GM18502 (cell line): ENCODE measurements at regions not wholly inside any gene's neighbourhood (a gene's known extent, or its start where the extent isn't known, plus 50 kb on each side); places are given as distances from the start of the nearest gene placed in this dataset.
A peak's percentile ranks its signal among the peaks of the same experiment; 100 is the strongest.
"Not testable (repeated sequence)": the region's sequence is repeated elsewhere in the genome, so short reads cannot be mapped to it uniquely, and the experiment has no call there.

Experiments used
- ATAC-seq: cut with Tn5 transposase; IDR thresholded peaks from one replicate; pipeline ENCODE4 v1.9.1; 2021; ENCODE audit warnings: mild to moderate bottlenecking; ENCODE audit not compliant: unreplicated experiment, poor library complexity

DNA sequence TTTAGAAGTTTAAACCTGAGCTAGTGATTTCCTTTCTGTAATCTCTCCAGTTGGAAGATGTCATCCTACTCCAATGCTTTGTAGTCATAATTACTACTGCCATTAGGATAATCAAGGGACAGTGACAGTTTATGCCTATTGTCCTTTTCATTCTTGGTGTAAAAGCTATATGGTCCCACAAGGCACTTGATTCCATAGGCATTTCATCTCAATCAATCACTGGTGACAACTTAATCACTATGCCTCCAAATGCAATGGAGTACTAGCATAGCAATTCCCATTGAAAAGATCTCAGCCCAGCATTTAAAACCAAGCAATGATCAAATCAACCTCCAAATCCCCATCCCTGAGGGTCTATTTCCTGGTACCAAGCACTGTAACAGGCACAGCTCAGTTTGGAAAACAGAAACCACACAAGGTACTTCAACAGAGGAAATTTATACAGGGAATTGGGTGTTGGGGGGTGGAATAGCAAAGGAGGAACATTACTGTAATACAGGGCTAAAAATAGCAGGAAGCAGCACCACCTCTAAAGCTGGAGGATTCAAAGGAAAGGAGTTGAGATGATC is 51.0 kb downstream of the FHIP2A start:
- no peak for ATAC-seq

DNA sequence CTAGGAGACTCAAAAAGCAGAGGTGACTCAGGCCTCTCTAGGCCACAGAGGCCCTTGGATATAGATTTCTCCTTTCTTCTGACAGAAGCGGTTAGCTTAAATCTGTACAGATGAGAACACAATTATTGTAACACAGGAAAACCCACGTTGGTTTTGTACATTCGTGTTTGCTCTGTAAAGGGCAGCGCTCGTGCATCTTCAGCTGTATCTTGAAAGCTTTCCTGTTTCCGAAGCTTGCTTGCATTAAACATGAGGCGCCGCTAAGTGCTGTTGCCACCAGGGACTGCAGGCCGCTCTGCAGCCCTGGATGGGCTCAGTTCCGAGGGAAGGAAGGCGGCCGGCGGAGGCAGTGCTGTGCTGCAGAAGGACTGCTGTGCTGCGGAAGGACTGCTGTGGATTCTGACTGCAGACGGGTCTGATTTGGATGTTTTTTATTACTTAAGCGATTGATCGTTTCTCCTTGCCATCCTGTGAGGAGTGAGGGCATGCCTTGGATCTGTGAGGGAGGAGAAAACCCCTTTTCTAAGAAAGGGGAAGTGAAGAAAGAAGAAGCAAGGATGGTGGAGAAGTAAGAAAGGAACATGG is 53.3 kb downstream of the FHIP2A start:
- peak; percentile 52 for ATAC-seq

- ATAC-seq = not testable (repeated sequence)
Measured at GRCh38 chr10:114875590-114876081, 54.1 kb downstream of the FHIP2A start.

DNA sequence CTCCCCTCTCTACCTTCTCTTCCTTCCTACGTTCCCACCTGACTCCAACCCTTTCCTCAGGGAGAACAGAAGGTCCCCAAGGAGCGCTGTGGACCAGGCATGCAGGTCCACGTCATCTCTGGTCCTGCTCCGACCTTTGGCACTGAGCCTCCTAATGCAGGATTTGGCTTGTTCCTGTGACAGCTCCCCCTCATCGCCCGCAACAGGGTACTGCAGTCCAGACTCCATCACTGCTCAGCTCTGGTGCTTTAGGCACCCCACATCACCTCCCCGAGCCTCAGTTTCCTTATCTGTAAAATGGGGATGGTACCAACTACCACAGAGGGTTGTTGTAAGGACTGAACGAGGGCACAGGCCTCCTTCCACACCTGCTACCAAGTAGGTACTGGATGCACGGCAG is 54.6 kb downstream of the FHIP2A start:
- ATAC-seq = no peak

GRCh38 chr10:114876602-114877300 is 55.2 kb downstream of the FHIP2A start:
- ATAC-seq = peak; percentile 85

- no peak for ATAC-seq
Measured at GRCh38 chr10:114877301-114877644, 55.7 kb downstream of the FHIP2A start.

DNA sequence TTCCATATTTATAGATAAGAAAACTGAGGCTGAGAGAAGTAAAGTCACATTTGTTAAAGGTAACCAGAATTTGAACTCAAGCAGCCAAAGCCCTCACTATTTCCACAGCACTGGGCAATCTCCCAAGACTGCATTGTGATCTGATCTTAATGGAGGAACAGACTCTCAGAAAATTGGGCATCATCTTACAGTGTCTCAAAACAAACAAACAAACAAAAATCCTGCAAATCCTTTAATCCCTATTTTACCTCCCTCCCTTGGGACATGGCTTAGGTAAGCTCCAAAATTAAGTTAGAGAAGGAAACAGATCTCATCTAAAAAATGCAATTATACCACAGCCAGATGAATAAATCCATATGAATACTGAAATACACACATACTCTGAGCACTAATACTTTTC is 57.5 kb downstream of the FHIP2A start:
- no peak for ATAC-seq

DNA sequence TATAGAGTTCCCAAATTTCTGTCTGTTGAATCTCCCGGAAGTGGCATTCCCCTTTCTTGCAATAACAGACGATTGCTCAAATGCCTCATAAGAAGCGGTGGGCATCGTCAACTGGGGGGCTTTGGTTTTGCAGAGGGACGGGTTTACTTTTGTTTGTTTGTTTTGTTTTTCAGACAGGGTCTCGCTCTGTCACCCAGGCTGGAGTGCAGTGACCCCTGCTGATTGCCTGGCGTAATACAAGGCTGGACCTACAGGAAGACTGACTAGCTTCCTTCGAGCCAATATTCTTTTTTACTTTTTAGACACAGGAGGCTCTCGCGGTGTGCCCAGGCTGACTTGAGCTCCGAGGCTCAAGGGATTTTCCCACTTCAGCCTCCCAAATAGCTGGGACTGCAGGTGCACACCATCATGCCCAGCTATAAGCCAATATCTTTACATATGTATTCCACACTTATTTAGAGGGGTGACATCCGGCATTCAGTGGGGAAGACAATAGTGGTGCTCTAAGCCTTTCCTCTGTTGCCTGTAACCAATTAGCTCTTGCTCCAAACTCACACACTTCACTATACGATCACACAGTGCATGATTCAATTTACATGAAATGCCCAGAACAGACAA is 58.1 kb downstream of the FHIP2A start:
- ATAC-seq = peak; percentile 70

GRCh38 chr10:114881417-114881816 is 56.6 kb upstream of the TRUB1 start:
- no peak for ATAC-seq

DNA sequence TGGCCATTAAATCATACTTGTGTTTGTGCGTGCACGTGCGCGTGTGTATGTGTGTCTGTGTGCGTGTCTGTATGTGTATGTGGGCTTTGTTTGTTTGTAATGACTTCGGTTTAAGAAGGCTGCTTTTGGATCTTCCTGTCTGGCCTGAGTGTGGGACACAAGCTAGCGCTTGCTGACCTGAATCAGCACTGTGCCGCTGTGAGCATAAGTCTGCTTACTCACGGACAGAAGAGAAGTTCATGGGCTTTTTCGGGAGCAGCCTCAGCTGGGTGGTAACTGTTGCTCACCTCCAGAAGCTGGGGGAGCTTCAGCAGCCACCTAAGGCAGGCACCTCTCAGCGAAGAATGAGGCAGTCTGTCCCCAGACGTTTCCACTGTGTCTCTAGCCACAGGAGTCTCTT is 56.1 kb upstream of the TRUB1 start:
- no peak for ATAC-seq

GRCh38 chr10:114885443-114885842 is 52.6 kb upstream of the TRUB1 start:
- no peak for ATAC-seq
